Left forelimb (tissue), 1 donor: ENCODE measurements at regions not wholly inside any gene's neighbourhood (a gene's known extent, or its start where the extent isn't known, plus 50 kb on each side); places are given as distances from the start of the nearest gene placed in this dataset.
"Not testable (repeated sequence)": the region's sequence is repeated elsewhere in the genome, so short reads cannot be mapped to it uniquely, and the experiment has no call there.

Experiments used
- DNase-seq: peaks from one replicate; pipeline ENCODE4 v3.0.0-alpha.2; 2018; ENCODE audit warnings: low spot score

- no peak for DNase-seq
Observed at GRCh38 chr20:22949331-22950109, 85.6 kb upstream of the SSTR4 start.

- no peak for DNase-seq
Observed at GRCh38 chr20:22951966-22952365, 83.1 kb upstream of the SSTR4 start.

GRCh38 chr20:22954661-22955060 lies 80.5 kb upstream of the SSTR4 start:
- DNase-seq: no peak

GRCh38 chr20:22958390-22958789 lies 76.7 kb upstream of the SSTR4 start:
- DNase-seq: no peak

GRCh38 chr20:22962567-22963439 lies 72.3 kb upstream of the SSTR4 start:
- DNase-seq: no peak

GRCh38 chr20:22963581-22963980 lies 71.5 kb upstream of the SSTR4 start:
- no peak for DNase-seq

- DNase-seq: no peak
Observed at GRCh38 chr20:22966787-22967464, 68.2 kb upstream of the SSTR4 start.

GRCh38 chr20:22967706-22968105 lies 67.4 kb upstream of the SSTR4 start:
- not testable (repeated sequence) for DNase-seq

GRCh38 chr20:22969031-22969430 lies 66.1 kb upstream of the SSTR4 start:
- DNase-seq: not testable (repeated sequence)

- not testable (repeated sequence) for DNase-seq
Observed at GRCh38 chr20:22971077-22971476, 64.0 kb upstream of the SSTR4 start.

- no peak for DNase-seq
Observed at GRCh38 chr20:22974354-22974753, 60.8 kb upstream of the SSTR4 start.

GRCh38 chr20:22977047-22977785 lies 57.9 kb upstream of the SSTR4 start:
- no peak for DNase-seq

GRCh38 chr20:22984008-22984407 lies 51.1 kb upstream of the SSTR4 start:
- DNase-seq: no peak

- DNase-seq: no peak
Observed at GRCh38 chr20:22984606-22985005, 50.5 kb upstream of the SSTR4 start.

GRCh38 chr20:22985239-22985778 lies 49.8 kb upstream of the SSTR4 start:
- DNase-seq: no peak
